ENCODE measurements at regions not wholly inside any gene's neighbourhood (a gene's known extent, or its start where the extent isn't known, plus 50 kb on each side); places are given as distances from the start of the nearest gene placed in this dataset.

DNA sequence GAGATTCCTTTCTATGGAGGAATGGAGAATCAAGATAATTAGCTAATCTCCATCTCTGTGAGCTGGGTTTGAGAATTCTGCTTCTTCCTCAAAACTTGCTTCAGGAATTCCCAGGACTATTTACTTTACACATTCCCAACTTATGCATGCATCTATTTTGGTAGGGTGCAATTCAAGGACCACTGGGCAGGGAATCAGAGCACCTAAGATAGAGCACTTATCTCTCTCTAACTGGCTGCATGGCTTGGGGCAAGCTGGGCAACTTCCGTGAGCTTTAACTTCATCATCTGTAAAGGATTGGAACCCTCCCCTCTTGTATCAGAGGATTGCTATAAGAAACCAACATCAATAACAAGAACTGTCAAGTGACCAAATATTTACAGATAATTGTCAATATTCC, 160.2 kb downstream of the PDCD6IP start:
- TF ChIP-seq GATA1 (IDR thresholded peaks at IDR 0.05; ENCODE audit: low read depth, low read length) (no peak), POLR2A (IDR thresholded peaks at IDR 0.05; ENCODE audit: low read length) (no peak)
